Peyer's patch (tissue), 4 donors: ENCODE measurements at regions not wholly inside any gene's neighbourhood (a gene's known extent, or its start where the extent isn't known, plus 50 kb on each side); places are given as distances from the start of the nearest gene placed in this dataset.

Experiments
- DNase-seq, 3 donors: peaks; one replicate each; pipeline ENCODE4 v3.0.0-alpha.2; 2017 to 2019
- H3K27ac ChIP-seq, 4 donors: fragments of 200-600 bp; sonication (generic); one replicate each; pipeline ENCODE4 v1.5.1; 2016 to 2019
- H3K27me3 ChIP-seq, 2 donors: fragments of 200-600 bp; sonication (generic); one replicate each; pipeline ENCODE4 v1.5.1; 2019
- H3K36me3 ChIP-seq, 3 donors: fragments of 200-600 bp; sonication (generic); one replicate each; pipeline ENCODE4 v1.5.1; 2016 to 2019
- H3K4me1 ChIP-seq, 4 donors: fragments of 200-600 bp; sonication (generic); one replicate each; pipeline ENCODE4 v1.5.1; 2016 to 2019
- H3K4me3 ChIP-seq, 4 donors: fragments of 200-600 bp; sonication (generic); 1 replicate in 3 of 4; 2 replicates in 1 of 4; pipeline ENCODE4 v1.5.1; 2016 to 2019; ENCODE audit warnings: mild to moderate bottlenecking in 1 of 4
- H3K9me3 ChIP-seq, 4 donors: fragments of 200-600 bp; sonication (generic); one replicate each; pipeline ENCODE4 v1.5.1; 2016 to 2019; ENCODE audit warnings: mild to moderate bottlenecking in 1 of 4
- CTCF ChIP-seq, 6 experiments: fragments of 450-650 bp in 4 of 6; fragments of 200-600 bp in 2 of 6; sonication (generic) in 1 of 6; IDR thresholded peaks; one replicate each; pipeline ENCODE4 v1.5.1; 2017 to 2019; ENCODE audit warnings: antibody characterized with exemption in 6 of 6, mild to moderate bottlenecking in 3 of 6, moderate library complexity in 1 of 6
- POLR2A ChIP-seq, 2 donors: fragments of 450-650 bp; IDR thresholded peaks; one replicate each; pipeline ENCODE4 v1.5.1; 2017; ENCODE audit warnings: antibody characterized with exemption in 2 of 2, mild to moderate bottlenecking in 2 of 2, moderate library complexity in 2 of 2

- no peaks in the 10 kb centered on the region for H3K27me3 ChIP-seq
- no peaks in the 10 kb centered on the region for H3K4me1 ChIP-seq
- no peaks in the 10 kb centered on the region for H3K36me3 ChIP-seq
- H3K4me3 ChIP-seq: no peak overlapping the region
- H3K9me3 ChIP-seq: no peaks in the 10 kb centered on the region
- peak overlapping the region; percentile 32 to 39 (median 37) for H3K27ac ChIP-seq
- peak in 2 of 3 donors; percentile 27 to 55 for DNase-seq
- no peak for TF ChIP-seq POLR2A (IDR thresholded peaks at IDR 0.05)
- TF ChIP-seq CTCF (IDR thresholded peaks at IDR 0.05): no peak
These were observed 508.5 kb downstream of the MID1IP1 start for GRCh38 chrX:39309721-39310152.

GRCh38 chrX:39310891-39311290 lies 509.6 kb downstream of the MID1IP1 start:
- H3K4me3 ChIP-seq: no peak overlapping the region
- H3K27ac ChIP-seq: peak overlapping the region in 1 of 4 donors; percentile 42
- DNase-seq: no peak
- no peak for TF ChIP-seq CTCF (IDR thresholded peaks at IDR 0.05)
- H3K9me3 ChIP-seq: no peaks in the 10 kb centered on the region
- H3K27me3 ChIP-seq: no peaks in the 10 kb centered on the region
- H3K36me3 ChIP-seq: no peaks in the 10 kb centered on the region
- no peaks in the 10 kb centered on the region for H3K4me1 ChIP-seq

GRCh38 chrX:39311646-39312045 lies 510.4 kb downstream of the MID1IP1 start:
- TF ChIP-seq POLR2A (IDR thresholded peaks at IDR 0.05): no peak
- TF ChIP-seq CTCF (IDR thresholded peaks at IDR 0.05): no peak
- no peak for DNase-seq
- Histone ChIP-seq H3K27me3 (no peaks in the 10 kb centered on the region), H3K4me3 (no peak overlapping the region), H3K9me3 (no peaks in the 10 kb centered on the region), H3K36me3 (no peaks in the 10 kb centered on the region), H3K4me1 (no peaks in the 10 kb centered on the region), H3K27ac (peak overlapping the region in 1 of 4 donors; percentile 42)

- TF ChIP-seq CTCF (IDR thresholded peaks at IDR 0.05): no peak
- TF ChIP-seq POLR2A (IDR thresholded peaks at IDR 0.05): no peak
- H3K4me1 ChIP-seq: no peaks in the 10 kb centered on the region
- no peak overlapping the region for H3K4me3 ChIP-seq
- no peak for DNase-seq
- no peak overlapping the region for H3K27ac ChIP-seq
- H3K9me3 ChIP-seq: no peaks in the 10 kb centered on the region
- H3K27me3 ChIP-seq: no peaks in the 10 kb centered on the region
- H3K36me3 ChIP-seq: no peaks in the 10 kb centered on the region
These were observed 511.9 kb downstream of the MID1IP1 start for GRCh38 chrX:39313146-39313545.

GRCh38 chrX:39318506-39319343 lies 517.5 kb downstream of the MID1IP1 start:
- no peaks in the 10 kb centered on the region for H3K4me1 ChIP-seq
- DNase-seq: no peak
- no peaks in the 10 kb centered on the region for H3K9me3 ChIP-seq
- no peak overlapping the region for H3K27ac ChIP-seq
- TF ChIP-seq POLR2A (IDR thresholded peaks at IDR 0.05): no peak
- TF ChIP-seq CTCF (IDR thresholded peaks at IDR 0.05): no peak
- H3K4me3 ChIP-seq: no peak overlapping the region
- no peaks in the 10 kb centered on the region for H3K27me3 ChIP-seq
- no peaks in the 10 kb centered on the region for H3K36me3 ChIP-seq
